Dermis microvascular lymphatic vessel endothelial cell (primary cell): ENCODE measurements at regions not wholly inside any gene's neighbourhood (a gene's known extent, or its start where the extent isn't known, plus 50 kb on each side); places are given as distances from the start of the nearest gene placed in this dataset.

ENCODE experiments used
- DNase-seq, 2 donors: peaks; one replicate each; pipeline versions ENCODE4 v3.0.0 to v3.0.0-alpha.2; 2010; ENCODE audit warnings: low read depth in 2 of 2

- DNase-seq, result no peak
Measured at GRCh38 chr15:31552482-31553099, 226.0 kb downstream of the KLF13 start.

DNA sequence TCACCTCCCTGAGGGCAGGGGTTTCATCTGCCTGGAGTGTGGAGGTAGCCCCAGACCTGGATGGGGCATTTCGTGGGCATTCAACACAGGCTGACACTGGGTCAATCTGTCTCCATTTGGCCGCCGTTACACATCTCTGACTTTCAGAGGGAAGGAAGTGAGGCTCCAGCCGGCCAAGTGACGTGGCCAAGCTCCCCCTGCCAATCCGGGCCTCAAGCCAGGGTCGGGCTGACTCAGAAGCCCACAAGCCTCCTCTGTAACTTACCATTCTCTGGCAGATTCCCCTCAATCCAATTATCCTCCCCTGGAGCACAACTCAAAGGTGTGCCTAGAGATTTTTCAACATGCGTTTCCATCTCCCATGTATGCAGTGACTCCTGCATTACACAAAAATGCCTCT, 227.6 kb downstream of the KLF13 start:
- DNase-seq, result peak; percentile 30 to 76

DNA sequence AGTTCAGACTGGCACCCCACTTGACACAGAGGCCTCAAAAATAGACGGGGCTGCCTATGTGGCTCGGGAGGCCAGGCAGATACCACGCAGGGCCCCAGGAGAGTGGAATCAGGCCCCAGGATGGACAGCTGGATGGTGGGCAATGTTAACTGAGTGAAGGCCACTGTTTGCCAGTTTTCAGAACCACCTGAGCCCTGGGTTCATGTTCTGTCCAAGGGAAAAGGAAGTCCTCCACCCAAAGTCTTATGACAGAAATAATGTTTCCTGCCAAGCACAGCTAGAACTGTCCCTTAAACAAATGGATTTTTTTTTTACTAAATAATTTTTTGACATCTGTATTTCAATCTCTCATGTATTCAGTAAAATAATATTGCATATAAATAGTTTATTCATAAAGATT, 228.4 kb downstream of the KLF13 start:
- no peak for DNase-seq

GRCh38 chr15:31556494-31557150, 230.0 kb downstream of the KLF13 start:
- no peak for DNase-seq

GRCh38 chr15:31557899-31558298, 231.3 kb downstream of the KLF13 start:
- no peak for DNase-seq

DNA sequence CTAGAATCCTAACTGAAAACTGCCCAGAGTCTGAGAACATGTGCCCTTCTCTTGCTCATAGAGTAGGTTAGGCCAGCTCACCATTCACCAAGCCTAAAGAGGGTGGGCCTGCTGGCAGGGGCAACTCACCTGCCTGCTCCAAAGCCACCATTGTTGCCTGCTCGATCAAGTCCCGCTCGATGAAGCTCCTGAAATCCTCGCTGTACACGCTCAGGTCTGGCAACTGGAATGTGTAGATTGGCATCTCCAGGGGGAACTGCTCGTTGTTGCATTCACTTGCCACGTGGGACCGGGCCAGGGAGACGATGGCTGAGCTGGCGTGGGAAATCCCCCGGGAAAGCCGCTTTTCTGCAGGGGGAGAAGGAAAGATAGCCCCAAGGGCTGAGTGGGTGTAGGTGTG, 232.2 kb downstream of the KLF13 start:
- no peak for DNase-seq

DNA sequence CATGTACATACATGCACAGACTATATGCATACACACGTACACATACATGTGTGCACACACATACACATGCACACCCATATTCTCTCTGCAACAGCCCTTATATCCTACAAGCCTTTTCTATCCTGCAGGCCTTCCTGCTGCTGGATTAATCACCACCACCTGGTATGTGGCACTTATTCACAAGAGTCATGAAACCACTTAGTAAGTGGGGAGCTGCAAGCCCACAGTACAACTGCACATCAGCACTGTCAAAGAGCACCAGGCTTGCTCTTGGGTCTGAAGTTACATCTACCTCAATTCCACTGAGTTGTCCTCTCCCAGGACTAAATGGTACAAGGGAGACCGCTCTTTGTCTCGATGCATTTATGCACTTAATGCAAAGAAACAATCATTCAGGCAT, 233.2 kb downstream of the KLF13 start:
- DNase-seq, result no peak

DNA sequence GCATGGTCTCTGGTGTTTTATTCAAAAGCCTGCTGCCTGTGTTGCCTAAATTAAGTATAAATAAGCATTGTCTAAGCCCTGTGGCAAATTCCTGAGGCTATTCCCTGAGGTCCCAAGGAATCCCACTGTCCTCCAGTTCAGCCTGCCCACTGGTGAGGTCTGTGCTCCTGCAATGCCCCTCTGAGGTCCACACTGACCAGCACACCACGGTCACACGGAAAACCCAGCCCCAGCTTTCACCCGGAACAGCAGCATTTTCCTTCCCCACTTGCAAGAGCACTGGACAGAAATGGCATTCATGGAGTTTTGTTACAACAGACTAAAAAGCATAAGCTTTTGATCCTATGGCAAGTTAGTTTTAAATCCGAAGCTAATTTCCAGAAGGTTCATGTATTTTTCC, 234.0 kb downstream of the KLF13 start:
- no peak for DNase-seq

- DNase-seq, result no peak
Measured at GRCh38 chr15:31561156-31561555, 234.5 kb downstream of the KLF13 start.

DNA sequence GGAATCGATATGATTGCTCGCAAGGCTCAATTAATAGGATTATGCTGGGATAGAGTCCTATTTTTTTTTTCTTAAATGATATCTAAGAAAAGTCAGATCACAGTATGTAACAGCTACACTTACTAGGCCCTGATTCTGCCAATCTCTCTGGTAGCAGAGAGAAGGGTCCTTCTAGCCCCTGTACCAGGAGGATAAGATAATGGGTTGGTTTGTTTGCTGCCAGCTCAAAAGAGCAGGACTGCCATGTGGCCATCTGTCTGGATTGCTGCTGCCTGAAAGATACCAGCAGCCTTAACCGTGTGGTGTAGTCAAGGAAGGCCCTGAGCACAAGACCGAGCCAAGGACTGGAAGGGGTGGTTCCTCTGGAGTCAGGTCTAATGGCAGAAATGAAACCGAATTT, 236.4 kb downstream of the KLF13 start:
- DNase-seq, result no peak

DNA sequence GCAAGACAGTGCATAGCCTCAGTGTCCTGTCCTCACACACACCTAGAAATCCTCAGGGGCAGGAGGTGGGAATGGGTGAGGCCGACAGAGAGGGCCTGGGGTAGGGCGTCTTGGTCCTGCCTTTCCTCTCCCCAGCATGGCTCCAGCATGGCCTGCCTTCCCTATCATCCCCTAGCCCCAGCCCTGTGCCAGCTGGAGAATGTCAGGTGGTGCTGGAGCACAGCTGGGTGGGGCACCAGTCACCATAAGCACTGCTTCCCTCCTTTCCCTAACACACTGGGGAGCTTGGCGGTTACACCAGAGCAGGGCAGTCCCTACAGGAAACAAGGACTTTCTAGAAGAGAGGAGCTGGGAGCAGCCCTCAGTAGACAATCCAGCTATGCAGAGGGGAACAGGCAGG, 236.8 kb downstream of the KLF13 start:
- no peak for DNase-seq

GRCh38 chr15:31567861-31568260, 241.2 kb downstream of the KLF13 start:
- no peak for DNase-seq

DNA sequence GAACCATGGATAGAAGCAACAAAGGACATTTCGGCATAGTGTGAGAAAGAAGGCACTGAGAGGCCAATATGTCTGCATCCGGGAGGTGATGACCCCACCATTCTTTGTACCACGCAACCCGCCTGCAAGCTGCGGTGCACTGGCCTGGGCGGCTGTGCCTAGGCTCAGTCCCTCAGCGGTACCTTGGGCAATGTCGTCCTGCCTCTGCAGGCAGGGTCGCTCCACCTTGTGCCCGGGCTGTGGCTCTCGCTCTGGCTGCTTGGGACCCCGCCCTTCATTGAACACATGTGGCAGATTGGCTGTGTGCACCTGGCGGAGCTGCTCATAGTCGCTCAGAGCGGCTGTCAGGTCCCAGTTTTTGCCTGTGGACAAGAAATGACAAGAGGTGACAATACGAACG, 243.2 kb downstream of the KLF13 start:
- no peak for DNase-seq

DNA sequence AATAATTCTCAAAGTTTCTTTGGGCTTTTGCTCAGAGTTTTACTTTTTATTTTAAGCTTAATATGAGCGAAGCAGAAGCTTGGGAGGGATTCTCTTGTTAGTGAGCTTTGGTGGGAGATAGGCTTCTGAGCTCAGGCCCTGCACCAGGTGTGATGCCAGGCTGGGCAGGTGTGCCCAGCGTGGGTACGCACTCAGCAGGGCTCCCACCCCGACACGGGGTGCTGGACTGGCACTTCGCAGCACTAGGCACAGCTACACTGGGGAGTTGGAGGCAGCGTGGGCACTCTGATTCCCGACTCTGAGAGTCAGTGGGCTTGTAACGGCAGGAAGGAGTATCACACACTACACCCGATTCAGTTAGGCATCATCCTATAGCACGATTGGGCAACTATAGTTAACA, 244.0 kb downstream of the KLF13 start:
- DNase-seq, result no peak

GRCh38 chr15:31571676-31572075, 245.0 kb downstream of the KLF13 start:
- DNase-seq, result no peak

DNA sequence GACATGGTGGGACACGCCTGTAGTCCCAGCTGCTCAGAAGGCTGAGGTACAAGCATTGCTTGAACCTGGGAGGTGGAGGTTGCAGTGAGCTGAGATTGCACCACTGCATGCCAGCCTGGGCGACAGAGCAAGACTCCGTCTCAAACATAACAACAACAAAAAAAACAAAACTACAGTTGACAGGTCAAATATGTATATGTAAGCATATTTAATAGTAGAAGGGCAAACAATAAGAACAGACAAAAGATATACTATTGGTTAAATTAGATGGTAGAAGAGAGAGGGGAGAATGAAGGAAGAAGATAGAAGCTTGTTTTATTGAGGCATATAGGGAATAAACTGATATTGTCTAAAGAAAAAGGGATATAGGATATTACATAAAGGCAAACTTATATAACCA, 247.1 kb downstream of the KLF13 start:
- DNase-seq, result no peak

- DNase-seq, result no peak
Measured at GRCh38 chr15:31574766-31575165, 248.1 kb downstream of the KLF13 start.

GRCh38 chr15:31577108-31577507, 250.5 kb downstream of the KLF13 start:
- DNase-seq, result no peak

DNA sequence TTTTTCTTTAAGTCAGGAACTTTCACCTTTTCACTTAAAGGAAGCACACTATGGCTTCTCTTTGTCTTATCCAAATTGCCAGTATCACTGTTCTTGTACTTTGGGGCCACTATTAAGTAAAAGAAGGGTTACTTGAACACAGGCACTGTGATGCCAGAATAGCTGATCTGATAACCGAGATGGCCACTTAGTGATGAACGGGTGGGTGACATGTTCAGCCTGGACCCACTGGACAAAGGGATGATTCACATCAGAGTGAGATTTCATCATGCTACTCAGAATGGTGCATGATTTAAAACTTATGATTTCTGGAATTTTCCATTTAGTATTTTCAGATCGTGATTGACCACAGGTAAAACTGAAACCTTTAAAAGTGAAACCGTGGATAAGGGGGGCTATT, 252.6 kb downstream of the KLF13 start:
- no peak for DNase-seq

DNA sequence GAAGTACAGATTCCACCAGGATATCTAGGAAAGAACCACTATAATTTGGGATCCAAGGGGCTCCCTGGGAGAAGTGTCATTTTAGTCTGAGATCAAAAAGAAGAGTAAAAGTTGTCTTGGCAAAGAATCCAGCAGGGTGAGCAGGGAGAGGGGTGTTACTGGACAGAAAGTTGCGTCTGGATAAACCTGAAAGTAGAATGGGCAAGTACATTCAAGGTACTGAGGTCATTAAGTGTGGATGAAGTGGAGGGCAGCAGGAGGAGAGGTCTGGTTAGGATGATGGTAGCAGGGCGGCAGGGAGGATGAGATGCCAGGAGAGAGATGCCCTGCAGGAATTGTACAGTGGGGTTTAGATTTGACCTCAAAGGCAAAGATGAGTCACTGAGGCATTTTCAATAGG, 253.3 kb downstream of the KLF13 start:
- DNase-seq, result no peak

GRCh38 chr15:31584195-31584594, 257.6 kb downstream of the KLF13 start:
- no peak for DNase-seq

GRCh38 chr15:31585240-31585639, 258.6 kb downstream of the KLF13 start:
- DNase-seq, result no peak

- no peak for DNase-seq
Measured at GRCh38 chr15:31586841-31587240, 260.2 kb downstream of the KLF13 start.

DNA sequence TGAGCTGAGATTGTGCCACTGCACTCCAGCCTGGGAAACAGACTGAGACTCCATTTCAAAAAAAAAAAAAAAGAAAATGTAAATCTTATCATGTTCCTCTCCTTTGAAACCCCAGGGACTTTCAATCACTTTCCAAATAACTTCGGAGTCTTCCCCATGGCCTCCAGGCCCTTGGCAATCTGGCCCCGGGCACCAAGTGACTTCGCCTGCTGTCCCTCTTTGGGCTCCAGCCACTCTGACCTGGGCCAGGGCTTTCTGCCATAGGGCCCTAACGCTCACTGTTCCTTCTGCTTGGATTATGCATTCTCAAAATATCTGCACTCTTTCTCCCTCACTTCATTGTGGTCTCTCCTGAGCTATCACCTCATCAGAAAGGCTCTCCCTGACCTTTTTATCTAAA, 260.9 kb downstream of the KLF13 start:
- no peak for DNase-seq
